GM19372 (cell line): ENCODE measurements at regions not wholly inside any gene's neighbourhood (a gene's known extent, or its start where the extent isn't known, plus 50 kb on each side); places are given as distances from the start of the nearest gene placed in this dataset.

Experiments used
- ATAC-seq: cut with Tn5 transposase; IDR thresholded peaks from one replicate; pipeline ENCODE4 v1.9.1; 2021; ENCODE audit warnings: mild to moderate bottlenecking, low read depth, moderate library complexity; ENCODE audit not compliant: unreplicated experiment

DNA sequence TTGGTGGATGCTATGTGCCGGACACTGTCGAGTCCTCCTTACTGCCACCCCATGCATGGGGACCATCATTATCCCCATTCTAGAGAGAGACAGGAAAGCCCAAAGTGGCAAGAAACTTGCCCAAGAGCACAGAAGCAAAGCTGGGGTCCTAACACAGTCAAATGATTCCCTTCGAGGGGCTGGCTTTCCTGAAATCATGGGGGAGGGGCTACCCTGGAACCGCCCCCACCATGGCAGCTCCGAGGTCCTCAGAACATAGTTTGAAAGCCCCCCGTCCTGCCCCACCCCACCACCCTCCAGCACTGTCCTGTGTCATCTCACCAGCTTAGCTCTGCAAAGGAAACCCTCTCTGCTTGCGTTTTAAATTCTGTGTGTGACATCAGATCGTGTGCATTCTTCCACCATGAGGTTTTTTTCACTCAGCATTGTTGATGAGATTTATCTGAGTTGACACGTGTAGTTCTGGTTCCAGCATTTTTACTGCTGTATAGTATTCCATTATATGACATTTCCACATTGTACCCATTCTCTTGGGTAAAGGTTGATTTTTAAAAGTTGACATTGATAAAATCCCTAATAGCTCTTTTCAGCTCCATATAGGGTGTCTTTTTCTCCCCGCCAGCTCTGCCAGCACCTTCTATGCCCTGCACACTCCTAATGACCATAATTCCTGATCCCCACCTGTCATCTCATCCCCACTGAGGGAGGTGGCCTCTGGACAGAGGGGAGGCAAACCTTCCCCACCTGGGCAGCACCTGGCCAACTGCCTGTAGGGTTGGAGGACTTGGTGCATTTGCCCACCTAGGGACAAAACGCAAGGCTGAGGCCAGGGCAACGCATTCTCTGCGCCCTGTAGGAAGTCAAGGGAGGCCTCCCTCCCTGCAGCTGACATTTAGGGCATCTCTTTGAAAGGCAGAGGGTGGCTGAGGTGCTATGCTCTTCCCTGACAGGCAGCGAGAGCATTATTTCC is 100.2 kb upstream of the GPR26 start:
- no peak for ATAC-seq

DNA sequence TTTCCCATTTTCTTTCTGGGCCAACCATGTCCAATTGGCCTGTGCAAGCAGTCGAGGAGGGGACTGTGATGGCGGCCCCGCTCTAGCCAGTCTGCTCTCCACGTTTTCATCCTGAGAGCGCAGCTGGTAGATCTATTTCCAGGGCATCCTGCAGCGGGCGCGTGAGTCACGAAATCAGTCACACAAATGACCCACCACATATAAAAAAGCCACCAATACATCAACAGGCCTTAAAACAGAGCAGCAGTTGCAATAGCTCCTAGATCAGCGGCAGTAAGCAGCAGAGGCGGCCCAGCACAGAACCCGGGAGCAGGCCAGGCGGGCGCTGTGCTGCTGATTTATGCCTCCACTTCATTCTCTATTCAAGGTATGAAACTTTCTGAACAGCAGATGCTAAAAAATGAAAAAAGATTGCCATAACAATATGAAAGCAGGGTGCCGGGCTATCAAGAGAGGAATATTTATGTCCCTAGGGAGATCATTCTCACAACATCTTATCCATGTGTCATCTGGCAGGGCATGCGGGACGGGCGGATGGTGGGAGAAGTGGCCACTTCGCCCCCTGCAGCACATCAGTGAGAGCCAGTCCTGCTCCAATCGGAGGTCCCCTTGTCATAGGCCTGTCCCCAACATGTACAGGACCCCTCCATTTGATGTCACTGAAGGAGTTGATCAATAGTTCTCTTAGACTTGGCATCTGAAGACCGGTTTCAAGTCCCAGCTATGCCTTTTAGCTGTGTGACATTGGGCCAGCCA is 98.0 kb upstream of the GPR26 start:
- no peak for ATAC-seq

DNA sequence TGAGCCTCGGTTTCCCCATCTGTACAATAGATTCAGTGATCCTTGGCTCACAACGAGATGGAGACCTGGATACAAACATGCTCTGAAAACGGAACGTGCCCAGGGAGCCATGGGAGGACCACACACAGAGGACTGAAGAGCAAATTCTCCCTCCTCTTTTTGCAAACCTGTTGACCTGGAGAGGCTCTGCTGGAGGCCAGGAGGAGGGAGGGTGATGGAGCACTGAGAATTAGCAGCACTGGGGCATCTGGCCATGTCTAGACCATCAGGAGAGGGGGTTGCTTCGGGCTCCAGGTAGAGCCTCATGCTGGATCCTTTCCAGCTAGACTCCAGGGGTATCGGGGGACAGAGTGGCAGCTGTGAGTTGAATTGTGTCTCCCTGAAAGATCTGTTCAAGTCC is 97.4 kb upstream of the GPR26 start:
- no peak for ATAC-seq

DNA sequence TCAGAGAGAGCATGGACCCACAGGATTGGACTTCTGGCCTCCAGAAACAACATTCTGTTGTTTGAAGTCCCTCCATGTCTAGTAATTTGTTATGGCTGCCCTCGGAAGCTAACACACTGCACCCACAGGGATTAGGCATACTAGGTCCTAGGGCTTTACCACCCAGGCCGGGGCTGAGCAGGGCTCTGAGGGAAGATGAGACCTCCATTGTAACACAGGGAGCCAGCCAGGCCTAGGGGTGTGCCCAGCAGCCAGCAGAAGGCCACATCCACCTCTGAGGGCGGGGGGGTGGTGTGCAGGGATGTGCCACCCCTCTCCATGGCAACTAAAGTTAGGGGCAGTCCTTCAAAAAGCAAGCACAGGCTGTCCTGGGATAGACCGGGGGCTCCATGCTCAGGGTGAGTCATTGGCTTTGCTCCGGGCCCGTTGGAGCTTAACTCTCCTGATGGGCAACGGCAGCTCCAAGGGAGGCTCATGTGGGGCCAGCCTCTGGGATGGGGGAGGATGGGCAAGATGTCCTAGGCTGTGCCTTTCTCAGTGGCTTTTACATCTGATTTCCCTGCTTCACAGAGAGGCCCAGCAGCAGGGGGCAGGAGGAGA is 96.6 kb upstream of the GPR26 start:
- ATAC-seq, result no peak

DNA sequence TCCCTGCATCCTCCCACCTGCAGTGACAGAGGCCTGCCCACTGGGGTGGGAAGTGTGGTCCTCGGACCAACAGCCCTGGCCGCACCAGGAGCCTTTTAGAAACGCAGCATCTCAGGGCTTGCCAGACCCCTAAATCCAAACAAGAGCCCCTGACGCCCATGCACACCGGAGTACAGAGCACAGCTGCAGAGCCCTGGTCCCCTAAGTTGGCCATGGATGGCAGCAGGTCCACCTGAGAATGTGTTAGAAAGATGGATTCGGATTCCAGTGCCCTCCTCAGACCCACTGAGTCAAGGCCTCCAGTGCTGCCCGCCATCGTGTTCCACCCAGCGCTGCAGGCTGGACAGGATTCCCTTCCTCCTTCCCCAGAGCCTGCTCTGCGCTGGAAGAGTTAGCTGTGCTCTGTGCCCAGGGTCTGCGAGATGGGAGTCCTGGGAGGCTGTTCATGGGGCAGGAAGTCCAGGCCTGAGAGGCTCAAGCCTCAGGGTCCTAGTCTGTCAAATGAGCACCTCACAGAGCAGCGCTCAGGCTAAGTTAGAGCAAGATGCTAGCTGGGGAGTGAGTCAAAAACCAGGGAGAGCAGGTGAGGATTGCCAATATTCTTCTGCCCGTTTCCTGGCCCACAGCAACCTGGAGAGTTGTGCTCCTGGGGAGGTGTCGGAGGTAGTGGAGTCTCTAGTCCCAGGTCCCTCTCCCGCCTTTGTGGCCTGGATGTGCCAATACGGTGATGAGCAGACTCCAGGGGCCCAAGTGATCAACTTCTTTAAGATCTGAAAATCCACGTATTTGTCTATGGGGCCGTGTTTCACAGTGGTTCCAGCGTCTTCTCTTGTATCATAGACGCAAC is 95.9 kb upstream of the GPR26 start:
- ATAC-seq, result no peak

DNA sequence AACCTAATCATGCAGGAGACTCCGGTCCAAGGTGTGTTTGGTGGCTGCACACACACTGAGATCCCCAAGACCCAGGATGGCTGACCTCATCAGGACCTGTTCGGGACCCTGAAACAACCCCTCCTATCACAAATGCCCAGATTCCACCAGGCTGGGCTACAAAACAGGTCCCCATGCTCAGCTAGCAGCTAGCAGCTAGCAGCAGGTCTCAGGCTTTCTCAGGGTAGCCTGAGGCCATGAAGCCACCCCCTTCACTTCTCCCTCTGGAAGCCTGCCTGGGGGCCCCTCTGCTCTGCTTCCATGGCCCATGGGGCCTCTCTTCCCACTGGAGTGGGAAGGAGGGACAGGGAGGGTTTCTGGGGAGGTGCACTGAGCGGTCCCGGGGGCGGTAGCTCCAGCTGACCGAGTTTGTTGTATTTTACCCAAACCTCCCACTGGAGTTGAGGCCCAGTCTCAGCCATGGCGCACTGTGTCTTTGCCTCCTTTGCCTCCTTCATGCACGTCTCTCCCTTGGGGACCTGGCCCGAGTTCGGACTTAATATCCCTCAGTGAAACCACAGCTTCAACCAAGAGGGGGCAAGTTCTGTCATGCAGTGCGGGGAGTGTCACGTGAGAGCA is 95.1 kb upstream of the GPR26 start:
- no peak for ATAC-seq

DNA sequence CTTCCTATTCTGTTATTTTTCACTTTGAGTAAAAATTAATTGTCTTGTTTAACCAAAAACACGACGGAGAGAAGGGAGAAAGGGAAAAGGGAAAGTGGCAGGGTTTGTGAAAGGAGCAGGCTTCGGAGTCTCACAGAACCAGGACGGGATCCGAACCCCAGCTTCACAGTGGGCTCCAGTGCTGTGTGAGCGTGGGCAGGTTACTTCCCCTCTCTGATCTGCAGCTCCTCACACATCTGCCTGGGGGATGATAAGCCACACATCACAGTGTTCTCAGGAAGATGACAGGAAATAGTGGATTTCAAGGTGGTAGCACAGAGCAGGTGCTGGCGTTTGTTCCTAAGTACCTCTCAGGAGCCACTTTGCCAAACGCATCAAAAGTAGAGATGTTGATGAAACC is 94.2 kb upstream of the GPR26 start:
- ATAC-seq, result no peak

DNA sequence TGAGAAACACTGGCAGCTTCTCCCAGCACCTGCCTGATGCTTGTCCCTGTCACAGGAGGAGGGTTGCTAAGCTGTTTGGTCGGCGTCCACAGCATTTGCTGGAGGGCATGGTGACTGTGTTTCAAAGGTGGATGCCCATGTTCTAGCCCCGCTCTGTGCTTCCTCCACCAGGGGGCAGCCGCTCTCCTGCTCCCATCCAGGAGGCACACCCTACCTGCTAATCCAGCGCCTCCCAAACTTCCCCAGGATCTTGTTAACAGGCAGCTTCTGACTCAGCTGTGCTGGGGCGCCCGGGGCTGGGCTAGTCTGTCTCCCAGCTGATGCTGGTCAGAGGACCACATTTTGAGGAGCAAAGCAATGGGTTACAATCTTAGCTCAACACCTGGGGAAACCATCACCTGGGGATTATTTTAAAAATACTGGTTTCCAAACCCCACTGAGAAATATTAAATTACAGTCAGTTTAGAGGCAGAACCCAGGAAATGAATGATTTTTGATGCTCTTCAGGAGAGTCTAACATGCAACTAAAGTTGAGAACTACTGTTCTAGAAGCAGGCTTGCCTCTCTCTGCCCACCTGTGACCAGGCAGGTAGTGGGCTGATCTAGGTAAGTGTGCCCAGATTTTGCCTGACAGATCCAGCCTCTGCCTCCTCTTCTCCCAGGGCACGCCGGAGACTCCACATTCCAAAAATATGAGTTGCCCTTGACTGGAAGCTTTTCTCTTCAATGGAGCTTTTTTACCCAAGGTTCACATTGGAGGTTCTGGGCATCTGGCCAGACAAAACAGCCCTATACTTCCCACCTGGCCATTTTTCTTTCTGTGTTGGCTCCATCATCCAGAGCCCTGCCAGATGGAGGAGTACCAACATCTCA is 92.7 kb upstream of the GPR26 start:
- ATAC-seq, result no peak

DNA sequence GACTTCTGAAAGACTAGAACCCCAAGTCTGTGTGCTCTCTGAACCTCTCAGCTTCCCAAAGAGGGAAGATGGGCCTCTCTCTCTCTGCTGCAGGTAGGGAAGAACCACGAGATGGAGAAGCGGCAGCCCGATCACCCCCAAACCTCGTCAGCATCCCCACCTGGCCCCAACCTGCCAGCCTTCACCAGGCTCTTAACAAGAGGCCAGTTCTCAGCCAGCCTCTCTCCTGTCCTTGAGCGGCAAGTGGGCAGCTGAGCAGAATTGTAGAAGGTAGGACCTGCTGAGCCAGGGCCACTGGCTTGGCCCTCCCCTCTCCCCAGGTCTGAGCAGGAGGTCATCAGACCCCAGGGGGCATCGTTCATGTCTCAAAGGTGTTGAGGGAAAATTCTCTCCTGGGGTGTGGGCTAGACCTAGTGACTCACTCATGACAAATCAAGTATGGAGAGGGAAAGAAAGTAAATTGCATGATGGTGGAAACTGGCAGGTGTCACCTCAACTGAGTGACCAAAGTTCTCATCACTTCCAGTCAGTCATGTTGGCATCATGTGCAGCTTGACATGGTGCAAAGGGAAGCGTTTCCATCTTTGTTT is 92.0 kb upstream of the GPR26 start:
- no peak for ATAC-seq

DNA sequence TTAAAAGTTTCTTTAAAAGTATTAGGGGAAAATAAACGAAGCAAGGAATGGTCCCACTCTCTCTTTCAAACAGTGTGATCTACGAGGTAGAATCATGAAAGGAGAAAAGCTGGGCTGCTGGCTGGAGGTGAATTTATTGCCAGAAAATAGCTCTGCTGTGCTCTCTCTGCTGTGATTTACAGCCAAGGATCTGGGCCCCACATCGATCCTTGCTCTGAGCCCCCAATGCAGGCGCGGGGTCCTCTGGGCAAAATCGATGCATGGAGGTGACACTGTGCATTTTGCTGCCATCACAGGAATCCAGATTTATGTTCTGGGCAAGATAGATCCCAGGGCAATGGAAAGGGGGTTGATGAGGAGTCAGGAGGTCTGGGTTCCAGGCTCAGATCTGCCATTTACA is 91.0 kb upstream of the GPR26 start:
- ATAC-seq, result no peak

DNA sequence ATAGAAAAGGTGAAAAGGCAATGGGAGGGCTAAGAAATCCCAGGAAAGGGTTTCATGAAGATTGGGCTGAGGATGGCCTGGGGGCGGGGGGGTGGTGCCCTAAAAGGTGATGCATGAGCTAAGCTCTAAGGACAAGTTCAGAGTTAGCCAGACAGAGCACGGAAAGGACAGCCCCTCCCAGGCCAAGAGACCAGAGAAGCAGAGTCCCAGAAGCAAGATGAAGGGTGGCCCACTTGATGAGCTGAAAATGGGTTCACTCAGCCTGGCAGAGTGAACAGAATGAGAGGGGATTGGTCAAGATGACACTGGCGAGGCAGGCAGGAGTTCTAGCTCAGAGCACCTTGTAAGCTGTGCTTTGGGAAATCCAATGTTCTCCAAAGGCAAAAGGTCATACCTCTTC is 89.4 kb upstream of the GPR26 start:
- ATAC-seq, result no peak

DNA sequence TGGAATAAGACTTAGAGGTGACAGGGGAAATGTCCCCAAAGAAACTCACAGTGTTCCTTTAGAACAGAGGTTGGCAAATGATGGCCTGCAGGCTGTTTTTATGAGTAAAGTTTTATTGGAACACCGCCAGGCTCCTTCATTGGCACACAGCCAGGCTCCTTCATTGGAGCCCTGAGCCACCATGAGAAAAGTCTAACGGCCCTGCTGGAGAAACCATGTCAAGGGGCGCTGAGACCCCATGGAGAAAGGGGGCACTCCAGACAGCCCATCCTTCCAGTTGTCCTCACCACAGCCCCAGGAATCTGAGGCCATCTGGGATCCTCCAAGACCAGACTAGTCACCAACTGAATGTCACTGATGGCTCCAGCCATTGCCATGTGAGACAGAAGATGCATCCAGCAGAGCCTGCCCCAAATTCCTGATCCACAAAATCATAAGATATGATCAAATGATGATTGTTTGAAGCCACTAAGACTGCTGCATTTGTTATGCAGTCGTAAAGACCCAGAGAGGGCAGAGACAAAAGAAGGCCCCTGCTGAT is 88.2 kb upstream of the GPR26 start:
- no peak for ATAC-seq

DNA sequence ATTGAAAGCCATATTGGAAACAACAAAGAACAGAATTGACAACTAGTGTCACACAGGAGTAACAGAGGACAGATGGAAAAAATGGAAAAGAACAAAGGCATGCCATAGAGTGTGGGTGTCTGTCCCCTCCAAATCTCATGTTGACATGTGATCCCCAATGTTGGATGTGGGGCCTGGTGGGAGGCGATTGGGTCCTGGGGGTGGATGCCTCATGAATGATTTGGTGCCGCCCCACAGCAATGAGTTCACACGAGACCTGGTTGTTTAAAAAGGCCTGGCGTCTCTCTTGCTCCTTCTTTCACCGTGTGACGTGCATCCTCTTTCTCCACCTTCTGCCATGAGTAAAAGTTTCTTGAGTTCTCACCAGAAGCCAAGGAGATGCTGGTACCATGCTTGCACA is 87.4 kb upstream of the GPR26 start:
- no peak for ATAC-seq

DNA sequence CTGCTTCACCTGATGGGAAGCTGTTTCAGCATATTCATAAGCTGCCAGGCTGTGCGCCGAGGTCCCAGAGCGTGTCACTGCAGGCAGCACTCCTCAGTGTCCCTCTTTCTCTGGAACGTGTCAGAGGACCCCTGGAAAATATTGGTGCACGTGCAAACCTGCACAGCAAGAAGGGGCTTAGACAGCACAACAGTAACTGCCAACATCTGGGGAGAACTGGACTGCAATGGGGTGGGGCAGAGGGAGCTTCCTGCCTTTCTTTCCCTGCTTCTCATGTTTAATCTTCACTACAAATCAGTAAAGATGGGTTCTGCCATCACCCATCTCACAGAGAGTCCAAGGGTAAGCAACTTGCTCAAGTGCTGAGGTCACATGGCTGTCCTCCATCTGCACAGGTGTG is 86.5 kb upstream of the GPR26 start:
- ATAC-seq, result no peak

DNA sequence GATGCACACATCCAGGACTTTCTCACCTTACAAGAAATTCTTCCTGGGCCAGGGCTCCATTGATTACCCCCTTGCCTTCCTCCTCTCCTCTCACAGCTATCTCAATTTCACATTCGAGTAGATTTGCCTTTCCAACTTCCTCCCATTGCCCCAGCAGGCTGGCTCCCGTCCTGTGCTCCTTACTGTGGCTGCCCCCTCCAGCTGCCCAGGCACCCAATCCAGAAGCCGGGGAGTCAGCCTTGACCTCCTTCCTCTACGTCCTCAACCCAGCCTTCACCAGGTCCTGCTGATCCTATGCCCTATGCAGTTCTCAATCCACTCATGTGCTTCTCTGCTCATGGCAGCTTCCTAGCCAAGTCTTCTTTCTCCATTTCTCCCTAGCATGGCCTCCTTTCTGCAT is 85.7 kb upstream of the GPR26 start:
- ATAC-seq, result no peak

DNA sequence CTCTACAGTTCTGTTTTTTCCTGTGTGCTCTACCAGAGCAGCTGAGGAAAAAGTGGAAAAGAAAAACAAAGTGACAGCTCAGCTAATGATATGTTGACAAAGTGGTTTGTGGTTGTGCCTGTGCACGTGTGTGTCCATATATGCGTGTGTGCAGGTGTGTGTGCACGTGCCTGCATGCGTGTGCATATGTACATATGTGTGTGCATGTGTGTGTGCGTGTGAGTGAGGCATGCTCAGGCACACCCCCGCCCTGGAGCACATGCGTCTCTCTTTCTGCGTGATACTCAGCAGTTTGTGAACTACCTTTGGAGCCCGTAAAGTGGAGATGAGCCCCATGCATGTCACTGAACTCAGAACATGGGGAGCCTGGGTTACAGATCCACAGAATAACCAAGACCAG is 84.5 kb upstream of the GPR26 start:
- no peak for ATAC-seq

DNA sequence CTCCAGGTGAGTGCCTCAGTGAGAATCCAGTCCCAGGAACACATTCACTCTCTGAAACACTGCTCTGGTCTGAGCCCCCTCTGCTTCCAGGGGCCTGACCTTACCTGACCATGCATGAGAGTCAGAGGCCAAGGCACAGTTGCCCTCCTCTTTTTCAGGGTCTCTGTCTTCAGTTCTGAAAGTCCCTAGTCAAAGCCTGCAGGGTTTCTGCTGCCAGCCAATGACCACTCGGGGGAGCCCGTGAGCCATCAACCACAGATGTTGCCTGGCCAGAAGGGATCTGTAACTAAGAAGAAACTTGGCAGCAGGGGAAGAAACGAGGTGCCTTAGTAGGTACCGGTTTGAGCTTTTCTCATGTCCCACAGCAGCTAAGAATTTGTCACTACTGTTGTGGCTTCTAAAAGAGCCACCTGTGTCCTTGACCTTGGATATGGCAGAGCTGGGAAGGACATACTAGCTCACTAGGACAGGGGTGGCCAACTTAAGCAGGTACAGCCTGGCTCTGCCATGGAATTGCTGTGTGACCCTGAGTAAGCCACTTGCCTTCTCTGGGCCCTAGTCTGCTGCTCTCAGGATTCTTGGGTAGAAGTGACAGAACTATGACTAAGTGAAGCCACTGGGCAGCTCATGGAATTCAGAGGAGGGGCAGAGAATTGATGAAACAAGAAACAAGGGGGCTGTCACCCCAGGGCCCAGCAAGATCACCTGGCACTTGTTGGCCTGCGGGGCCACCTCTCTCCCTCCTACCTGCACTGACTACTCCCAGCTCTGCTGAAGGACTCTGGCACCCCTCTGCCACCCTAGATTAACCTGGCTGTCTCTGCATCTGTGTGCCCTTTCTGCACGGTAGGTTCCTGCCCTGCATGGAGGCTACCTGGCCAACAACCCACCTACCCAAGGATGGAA is 83.8 kb upstream of the GPR26 start:
- no peak for ATAC-seq
